22Rv1 (cell line): ENCODE measurements at regions not wholly inside any gene's neighbourhood (a gene's known extent, or its start where the extent isn't known, plus 50 kb on each side); places are given as distances from the start of the nearest gene placed in this dataset.

Experiments
- ZFX ChIP-seq: fragments of 450-650 bp; IDR thresholded peaks from 2 replicates; pipeline ENCODE4 v1.6.1; 2017; ENCODE audit warnings: antibody characterized with exemption, borderline replicate concordance
- TF ChIP-seq, protein P1 (sequence below): fragments of 450-650 bp; IDR thresholded peaks from 2 replicates; pipeline ENCODE4 v1.5.1; 2017; ENCODE audit warnings: mild to moderate bottlenecking

DNA sequence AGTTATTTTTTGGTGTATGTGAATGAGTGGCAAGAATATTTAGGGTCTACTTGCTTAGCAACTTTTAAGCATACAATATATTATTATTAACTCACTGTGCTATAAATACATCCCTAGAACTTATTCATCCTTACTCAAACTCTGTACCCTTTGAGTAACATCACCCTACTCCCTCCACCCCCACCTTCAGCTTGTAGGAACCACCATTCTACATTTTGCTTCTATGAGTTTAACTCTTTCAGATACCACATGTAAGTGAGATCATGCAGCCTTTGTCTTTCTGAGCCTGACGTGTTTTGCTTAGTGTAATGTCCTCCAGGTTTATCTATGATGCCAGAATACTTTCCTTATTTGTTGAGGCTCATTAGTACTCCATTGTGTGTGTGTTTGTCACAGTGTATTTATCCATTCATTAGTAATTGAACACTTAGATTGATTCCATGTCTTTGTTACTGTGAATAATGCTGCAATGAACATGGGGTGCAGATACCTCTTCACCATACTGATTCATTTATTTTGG is 526.9 kb downstream of the PYDC2 start:
- TF ChIP-seq, protein P1, sequence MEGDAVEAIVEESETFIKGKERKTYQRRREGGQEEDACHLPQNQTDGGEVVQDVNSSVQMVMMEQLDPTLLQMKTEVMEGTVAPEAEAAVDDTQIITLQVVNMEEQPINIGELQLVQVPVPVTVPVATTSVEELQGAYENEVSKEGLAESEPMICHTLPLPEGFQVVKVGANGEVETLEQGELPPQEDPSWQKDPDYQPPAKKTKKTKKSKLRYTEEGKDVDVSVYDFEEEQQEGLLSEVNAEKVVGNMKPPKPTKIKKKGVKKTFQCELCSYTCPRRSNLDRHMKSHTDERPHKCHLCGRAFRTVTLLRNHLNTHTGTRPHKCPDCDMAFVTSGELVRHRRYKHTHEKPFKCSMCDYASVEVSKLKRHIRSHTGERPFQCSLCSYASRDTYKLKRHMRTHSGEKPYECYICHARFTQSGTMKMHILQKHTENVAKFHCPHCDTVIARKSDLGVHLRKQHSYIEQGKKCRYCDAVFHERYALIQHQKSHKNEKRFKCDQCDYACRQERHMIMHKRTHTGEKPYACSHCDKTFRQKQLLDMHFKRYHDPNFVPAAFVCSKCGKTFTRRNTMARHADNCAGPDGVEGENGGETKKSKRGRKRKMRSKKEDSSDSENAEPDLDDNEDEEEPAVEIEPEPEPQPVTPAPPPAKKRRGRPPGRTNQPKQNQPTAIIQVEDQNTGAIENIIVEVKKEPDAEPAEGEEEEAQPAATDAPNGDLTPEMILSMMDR = no peak
- TF ChIP-seq ZFX = no peak
